HL-60 (cell line): ENCODE measurements at regions not wholly inside any gene's neighbourhood (a gene's known extent, or its start where the extent isn't known, plus 50 kb on each side); places are given as distances from the start of the nearest gene placed in this dataset.

Experiments used
- GABPA ChIP-seq: IDR thresholded peaks from 2 replicates; pipeline ENCODE4 v1.6.1; 2012; ENCODE audit warnings: low read depth
- TF ChIP-seq, protein P1 (sequence below): IDR thresholded peaks from one replicate; pipeline ENCODE4 v1.5.1; 2011; ENCODE audit warnings: low read length, control low read depth, inconsistent platforms; ENCODE audit not compliant: insufficient read depth

DNA sequence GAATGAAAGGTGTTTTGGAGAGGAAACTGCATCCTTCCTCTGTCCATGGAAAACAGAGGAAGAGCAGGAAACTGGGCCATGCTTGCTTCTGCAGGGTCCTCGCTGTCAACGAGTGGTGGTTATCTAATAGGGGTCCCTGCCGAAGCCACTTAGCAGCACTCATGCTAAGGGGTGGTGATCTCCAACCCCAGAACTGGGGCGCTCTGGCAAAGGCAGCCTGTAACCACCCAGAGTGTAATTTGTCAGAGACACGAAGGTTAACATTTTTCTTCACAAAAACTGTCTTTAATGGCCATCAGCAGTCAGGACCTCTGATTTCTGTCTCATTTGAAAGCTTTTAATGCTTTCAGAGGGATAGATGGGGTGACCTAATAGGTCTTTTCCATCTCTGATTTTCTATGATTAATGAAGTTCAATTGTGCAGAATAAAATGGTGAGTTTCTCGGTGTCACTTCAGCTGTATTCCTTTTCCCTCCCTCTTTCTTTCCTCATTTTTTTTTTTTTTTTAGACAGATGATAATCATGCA lies 231.3 kb upstream of the CELF4 start:
- TF ChIP-seq, protein P1, sequence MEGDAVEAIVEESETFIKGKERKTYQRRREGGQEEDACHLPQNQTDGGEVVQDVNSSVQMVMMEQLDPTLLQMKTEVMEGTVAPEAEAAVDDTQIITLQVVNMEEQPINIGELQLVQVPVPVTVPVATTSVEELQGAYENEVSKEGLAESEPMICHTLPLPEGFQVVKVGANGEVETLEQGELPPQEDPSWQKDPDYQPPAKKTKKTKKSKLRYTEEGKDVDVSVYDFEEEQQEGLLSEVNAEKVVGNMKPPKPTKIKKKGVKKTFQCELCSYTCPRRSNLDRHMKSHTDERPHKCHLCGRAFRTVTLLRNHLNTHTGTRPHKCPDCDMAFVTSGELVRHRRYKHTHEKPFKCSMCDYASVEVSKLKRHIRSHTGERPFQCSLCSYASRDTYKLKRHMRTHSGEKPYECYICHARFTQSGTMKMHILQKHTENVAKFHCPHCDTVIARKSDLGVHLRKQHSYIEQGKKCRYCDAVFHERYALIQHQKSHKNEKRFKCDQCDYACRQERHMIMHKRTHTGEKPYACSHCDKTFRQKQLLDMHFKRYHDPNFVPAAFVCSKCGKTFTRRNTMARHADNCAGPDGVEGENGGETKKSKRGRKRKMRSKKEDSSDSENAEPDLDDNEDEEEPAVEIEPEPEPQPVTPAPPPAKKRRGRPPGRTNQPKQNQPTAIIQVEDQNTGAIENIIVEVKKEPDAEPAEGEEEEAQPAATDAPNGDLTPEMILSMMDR = no peak
- TF ChIP-seq GABPA = no peak
